ENCODE measurements at regions not wholly inside any gene's neighbourhood (a gene's known extent, or its start where the extent isn't known, plus 50 kb on each side); places are given as distances from the start of the nearest gene placed in this dataset.

DNA sequence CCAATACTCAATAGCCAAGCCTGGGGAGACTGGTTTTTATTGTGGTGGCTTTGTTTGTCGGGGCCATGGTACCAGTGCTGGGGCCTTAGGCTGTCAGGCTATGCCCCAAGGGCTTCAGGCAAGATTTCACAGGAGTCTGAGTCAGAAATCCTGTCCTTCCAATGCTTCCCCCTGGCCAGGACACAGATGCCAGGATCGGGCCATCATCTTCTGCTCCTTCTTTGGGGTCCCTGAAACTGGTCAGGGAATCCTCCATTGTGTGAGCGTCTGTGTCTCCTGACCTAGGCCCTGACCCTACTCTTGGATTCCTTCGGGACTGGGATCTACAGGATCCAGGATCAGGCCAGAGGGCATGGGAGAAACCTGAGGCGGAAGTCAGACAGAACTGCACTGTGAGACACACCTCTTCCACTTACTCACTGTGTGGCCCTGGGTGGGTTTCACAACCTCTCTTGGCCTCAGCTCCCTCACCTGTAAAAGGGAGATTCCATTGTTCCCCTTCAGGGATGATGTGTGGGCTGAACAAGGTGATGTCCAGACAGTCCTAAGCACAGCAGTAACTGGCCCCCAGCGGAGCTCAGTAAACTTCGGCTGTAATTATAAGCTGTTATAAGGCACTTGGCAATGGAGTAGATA lies 292.7 kb downstream of the UACA start:
- Histone ChIP-seq H3K27me3 (ENCODE audit: control insufficient read depth, insufficient read depth, low read length) (peaks cover 22% of the 10 kb centered on the region), H3K4me3 (ENCODE audit: low read length) (no peak overlapping the region), H3K9me3 (ENCODE audit: control insufficient read depth, insufficient read depth, low read length) (no peaks in the 10 kb centered on the region), H3K27ac (ENCODE audit: low read length) (no peak overlapping the region), H3K36me3 (ENCODE audit: control insufficient read depth, insufficient read depth, low read length) (no peaks in the 10 kb centered on the region), H3K4me1 (ENCODE audit: control insufficient read depth, insufficient read depth, low read length) (peaks cover 19% of the 10 kb centered on the region)
- Mint-ChIP-seq H3K27ac (no peak overlapping the region), H3K9me3 (no peaks in the 10 kb centered on the region), H3K4me1 (peaks cover 11 to 22% of the 10 kb centered on the region in 2 donors), H3K4me3 (no peak overlapping the region), H3K27me3 (ENCODE audit: low read depth in 2 of 2) (peaks cover 40 to 83% of the 10 kb centered on the region in 2 donors), H3K36me3 (no peaks in the 10 kb centered on the region)
- WGBS (ENCODE audit: insufficient coverage) = 87% methylated on average over 5 of the region's 7 CpGs
- intact Hi-C loops (cut with micrococcal nuclease) = no loop called here
- ATAC-seq = no peak
- no peak for DNase-seq
- TF ChIP-seq, protein P1, sequence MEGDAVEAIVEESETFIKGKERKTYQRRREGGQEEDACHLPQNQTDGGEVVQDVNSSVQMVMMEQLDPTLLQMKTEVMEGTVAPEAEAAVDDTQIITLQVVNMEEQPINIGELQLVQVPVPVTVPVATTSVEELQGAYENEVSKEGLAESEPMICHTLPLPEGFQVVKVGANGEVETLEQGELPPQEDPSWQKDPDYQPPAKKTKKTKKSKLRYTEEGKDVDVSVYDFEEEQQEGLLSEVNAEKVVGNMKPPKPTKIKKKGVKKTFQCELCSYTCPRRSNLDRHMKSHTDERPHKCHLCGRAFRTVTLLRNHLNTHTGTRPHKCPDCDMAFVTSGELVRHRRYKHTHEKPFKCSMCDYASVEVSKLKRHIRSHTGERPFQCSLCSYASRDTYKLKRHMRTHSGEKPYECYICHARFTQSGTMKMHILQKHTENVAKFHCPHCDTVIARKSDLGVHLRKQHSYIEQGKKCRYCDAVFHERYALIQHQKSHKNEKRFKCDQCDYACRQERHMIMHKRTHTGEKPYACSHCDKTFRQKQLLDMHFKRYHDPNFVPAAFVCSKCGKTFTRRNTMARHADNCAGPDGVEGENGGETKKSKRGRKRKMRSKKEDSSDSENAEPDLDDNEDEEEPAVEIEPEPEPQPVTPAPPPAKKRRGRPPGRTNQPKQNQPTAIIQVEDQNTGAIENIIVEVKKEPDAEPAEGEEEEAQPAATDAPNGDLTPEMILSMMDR (IDR thresholded peaks at IDR 0.05) = no peak

DNA sequence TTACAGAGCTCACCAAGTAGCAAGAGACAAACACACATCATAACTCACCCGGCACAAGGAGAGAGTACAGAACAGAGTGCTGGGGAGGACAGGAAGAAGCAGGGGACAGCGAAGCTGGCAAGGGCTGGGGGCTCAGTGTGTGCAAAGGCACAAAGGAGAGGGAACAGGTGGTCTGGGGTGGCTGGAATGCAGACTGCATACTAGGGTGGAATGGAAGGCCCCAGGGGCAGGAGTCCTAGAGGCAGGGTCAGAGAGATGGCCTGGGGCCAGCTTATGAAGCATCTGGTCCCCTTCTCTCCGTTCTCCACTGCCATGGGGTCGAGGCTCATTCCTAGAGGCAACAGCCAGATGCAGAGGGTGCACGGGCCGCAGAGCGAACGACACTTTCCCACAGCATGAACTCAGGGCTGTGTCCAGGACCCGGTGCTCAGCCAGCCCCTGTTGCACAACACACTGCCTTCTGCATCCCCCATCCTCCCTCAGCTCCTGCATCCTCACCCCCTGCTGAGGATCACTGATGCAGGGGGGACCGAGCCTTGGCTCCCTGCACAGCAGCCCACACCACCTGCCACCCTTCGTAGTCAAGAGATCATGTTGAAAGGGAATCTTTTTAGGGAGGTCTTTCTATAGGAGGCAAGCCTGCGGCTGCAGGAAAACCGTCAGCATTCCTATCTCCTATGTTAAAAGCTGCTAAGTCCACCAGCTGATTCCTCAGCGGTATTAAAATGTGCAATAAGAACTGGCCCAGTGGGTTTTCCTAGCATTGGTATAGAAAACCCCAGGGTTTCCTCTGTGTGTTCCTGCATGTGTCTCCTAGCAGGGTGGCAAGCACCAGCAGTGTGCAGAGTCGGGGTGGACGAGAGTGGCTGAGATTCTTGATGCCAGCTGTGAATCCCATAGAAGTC lies 293.5 kb downstream of the UACA start:
- H3K9me3 Mint-ChIP-seq = no peaks in the 10 kb centered on the region
- DNase-seq (no peak), ATAC-seq (no peak)
- H3K27ac ChIP-seq (ENCODE audit: low read length) = no peak overlapping the region
- peaks cover 45 to 84% of the 10 kb centered on the region in 2 donors for H3K27me3 Mint-ChIP-seq (ENCODE audit: low read depth in 2 of 2)
- no peaks in the 10 kb centered on the region for H3K9me3 ChIP-seq (ENCODE audit: control insufficient read depth, insufficient read depth, low read length)
- H3K36me3 ChIP-seq (ENCODE audit: control insufficient read depth, insufficient read depth, low read length) = no peaks in the 10 kb centered on the region
- intact Hi-C loops (cut with micrococcal nuclease) = no loop called here
- peaks cover 22% of the 10 kb centered on the region for H3K27me3 ChIP-seq (ENCODE audit: control insufficient read depth, insufficient read depth, low read length)
- peaks cover 3 to 14% of the 10 kb centered on the region in 2 donors for H3K4me1 Mint-ChIP-seq
- H3K27ac Mint-ChIP-seq = no peak overlapping the region
- WGBS (ENCODE audit: insufficient coverage) = 88% methylated on average over 15 of the region's 16 CpGs
- no peak overlapping the region for H3K4me3 Mint-ChIP-seq
- no peaks in the 10 kb centered on the region for H3K36me3 Mint-ChIP-seq
- peaks cover 11% of the 10 kb centered on the region for H3K4me1 ChIP-seq (ENCODE audit: control insufficient read depth, insufficient read depth, low read length)
- H3K4me3 ChIP-seq (ENCODE audit: low read length) = no peak overlapping the region
- TF ChIP-seq, protein P1 (IDR thresholded peaks at IDR 0.05) = no peak

DNA sequence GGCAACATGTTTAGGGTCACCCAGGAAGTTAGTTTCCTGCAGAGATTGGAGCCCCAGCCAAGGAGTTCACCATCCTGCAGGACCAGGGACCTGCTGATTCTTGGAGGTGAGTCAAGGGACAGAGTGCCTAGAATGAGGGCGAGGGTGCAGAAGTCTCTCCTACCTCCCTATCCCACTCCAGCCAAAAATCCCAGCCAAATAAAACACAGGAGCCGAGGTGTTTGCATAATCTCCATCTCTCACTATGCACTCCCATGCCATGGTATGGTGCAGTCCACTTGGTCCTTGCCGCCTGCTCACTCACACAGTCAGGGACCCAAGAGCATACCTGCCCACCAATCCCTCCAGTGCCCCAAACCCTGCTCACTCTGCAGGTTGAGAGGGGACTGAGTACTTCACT lies 294.2 kb downstream of the UACA start:
- intact Hi-C loops (cut with micrococcal nuclease) = no loop called here
- Mint-ChIP-seq H3K36me3 (no peaks in the 10 kb centered on the region), H3K9me3 (no peaks in the 10 kb centered on the region)

More for the DNA sequence above, 294.2 kb downstream of the UACA start:
- H3K27ac Mint-ChIP-seq = no peak overlapping the region
- 92% methylated on average over 3 of the region's 3 CpGs for WGBS (ENCODE audit: insufficient coverage)
- H3K4me3 ChIP-seq (ENCODE audit: low read length) = no peak overlapping the region
- H3K4me3 Mint-ChIP-seq = no peak overlapping the region
- peaks cover 0 to 7% of the 10 kb centered on the region in 2 donors for H3K4me1 Mint-ChIP-seq
- H3K9me3 ChIP-seq (ENCODE audit: control insufficient read depth, insufficient read depth, low read length) = no peaks in the 10 kb centered on the region
- DNase-seq = no peak
- H3K27ac ChIP-seq (ENCODE audit: low read length) = no peak overlapping the region
- H3K4me1 ChIP-seq (ENCODE audit: control insufficient read depth, insufficient read depth, low read length) = peaks cover 4% of the 10 kb centered on the region
- H3K27me3 Mint-ChIP-seq (ENCODE audit: low read depth in 2 of 2) = peaks cover 49 to 85% of the 10 kb centered on the region in 2 donors
- no peaks in the 10 kb centered on the region for H3K36me3 ChIP-seq (ENCODE audit: control insufficient read depth, insufficient read depth, low read length)
- TF ChIP-seq, protein P1 (IDR thresholded peaks at IDR 0.05) = no peak
- ATAC-seq = no peak
- peaks cover 19% of the 10 kb centered on the region for H3K27me3 ChIP-seq (ENCODE audit: control insufficient read depth, insufficient read depth, low read length)
